Testis (tissue), 2 donors: ENCODE measurements at regions not wholly inside any gene's neighbourhood (a gene's known extent, or its start where the extent isn't known, plus 50 kb on each side); places are given as distances from the start of the nearest gene placed in this dataset.

Source experiments
- CTCF ChIP-seq, 3 experiments: fragments of 450-650 bp in 2 of 3; fragments of 200-600 bp in 1 of 3; sonication (generic) in 1 of 3; IDR thresholded peaks; one replicate each; pipeline ENCODE4 v1.5.1; 2016 to 2019; ENCODE audit warnings: antibody characterized with exemption in 3 of 3, mild to moderate bottlenecking in 2 of 3, moderate library complexity in 1 of 3
- POLR2A ChIP-seq: fragments of 450-650 bp; IDR thresholded peaks from one replicate; pipeline ENCODE4 v1.6.1; 2017; ENCODE audit warnings: antibody characterized with exemption, mild to moderate bottlenecking, moderate library complexity

DNA sequence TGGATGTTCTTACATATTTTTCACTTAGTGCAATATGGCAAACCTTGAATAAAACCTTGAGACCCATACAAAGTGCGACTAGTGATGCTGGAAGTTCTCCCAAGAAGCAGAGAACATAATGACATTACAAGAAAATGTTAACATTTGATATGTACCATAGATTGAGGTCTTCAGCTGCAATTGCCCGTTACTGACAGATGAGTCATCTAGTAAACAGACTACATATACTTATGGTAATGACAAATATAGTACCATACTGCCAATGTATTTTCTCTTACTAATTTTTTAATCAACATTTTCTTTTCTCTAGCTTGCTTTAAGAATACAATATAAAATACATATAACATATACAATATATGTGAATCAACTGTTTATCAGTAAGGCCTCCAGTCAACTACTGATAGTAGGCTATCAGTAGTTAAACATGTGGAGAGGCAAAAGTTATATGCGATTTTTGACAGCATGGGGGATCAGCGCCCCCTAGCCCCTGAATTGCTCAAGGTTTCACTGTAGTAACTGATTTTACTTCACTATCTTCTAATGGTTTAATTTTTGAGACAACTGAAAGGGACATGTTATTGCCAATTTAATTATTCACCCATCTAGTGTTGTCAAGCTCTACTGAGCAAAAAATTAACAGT is 166.7 kb upstream of the ADGRB3 start:
- TF ChIP-seq CTCF (IDR thresholded peaks at IDR 0.05) (peak in 1 of 3 experiments; percentile 34), POLR2A (no peak)
